ENCODE measurements at regions not wholly inside any gene's neighbourhood (a gene's known extent, or its start where the extent isn't known, plus 50 kb on each side); places are given as distances from the start of the nearest gene placed in this dataset.

DNA sequence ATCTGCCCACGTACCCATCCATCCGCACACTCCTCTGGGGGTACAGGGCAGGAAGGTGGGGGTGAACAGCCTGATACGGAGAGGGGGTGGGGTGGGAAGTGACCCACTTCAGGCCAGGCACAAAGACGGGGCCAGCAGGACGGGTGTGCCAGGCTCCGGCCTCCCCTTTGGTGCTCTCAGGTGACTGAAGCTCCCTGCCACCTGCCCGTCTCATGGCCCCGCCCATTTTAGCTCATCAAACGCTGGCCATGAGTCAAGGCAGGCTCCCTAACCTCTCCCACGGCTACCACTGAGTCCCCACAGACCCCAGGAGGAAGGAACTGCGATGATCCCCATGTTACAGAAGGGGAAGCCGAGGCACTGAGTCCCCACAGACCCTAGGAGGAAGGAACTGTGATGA is 109.6 kb downstream of the CRYAA start:
- TF ChIP-seq, protein P1, sequence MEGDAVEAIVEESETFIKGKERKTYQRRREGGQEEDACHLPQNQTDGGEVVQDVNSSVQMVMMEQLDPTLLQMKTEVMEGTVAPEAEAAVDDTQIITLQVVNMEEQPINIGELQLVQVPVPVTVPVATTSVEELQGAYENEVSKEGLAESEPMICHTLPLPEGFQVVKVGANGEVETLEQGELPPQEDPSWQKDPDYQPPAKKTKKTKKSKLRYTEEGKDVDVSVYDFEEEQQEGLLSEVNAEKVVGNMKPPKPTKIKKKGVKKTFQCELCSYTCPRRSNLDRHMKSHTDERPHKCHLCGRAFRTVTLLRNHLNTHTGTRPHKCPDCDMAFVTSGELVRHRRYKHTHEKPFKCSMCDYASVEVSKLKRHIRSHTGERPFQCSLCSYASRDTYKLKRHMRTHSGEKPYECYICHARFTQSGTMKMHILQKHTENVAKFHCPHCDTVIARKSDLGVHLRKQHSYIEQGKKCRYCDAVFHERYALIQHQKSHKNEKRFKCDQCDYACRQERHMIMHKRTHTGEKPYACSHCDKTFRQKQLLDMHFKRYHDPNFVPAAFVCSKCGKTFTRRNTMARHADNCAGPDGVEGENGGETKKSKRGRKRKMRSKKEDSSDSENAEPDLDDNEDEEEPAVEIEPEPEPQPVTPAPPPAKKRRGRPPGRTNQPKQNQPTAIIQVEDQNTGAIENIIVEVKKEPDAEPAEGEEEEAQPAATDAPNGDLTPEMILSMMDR (conservative IDR thresholded peaks at IDR 0.05) = no peak
- no peak for TF ChIP-seq ZFX (IDR thresholded peaks at IDR 0.05)

All from C4-2B (cell line).